GM12873 (cell line): ENCODE measurements at regions not wholly inside any gene's neighbourhood (a gene's known extent, or its start where the extent isn't known, plus 50 kb on each side); places are given as distances from the start of the nearest gene placed in this dataset.

Source experiments
- CTCF ChIP-seq: IDR thresholded peaks from 2 replicates; pipeline ENCODE4 v1.5.1; 2012; ENCODE audit warnings: low read depth, mild to moderate bottlenecking, moderate library complexity, low read length, control low read depth; ENCODE audit not compliant: insufficient read depth; ENCODE audit errors: missing control alignments

GRCh38 chr4:74529284-74530041 lies 84.5 kb downstream of the AREG start:
- TF ChIP-seq CTCF, result no peak

- peak; percentile 65 for TF ChIP-seq CTCF
Observed at GRCh38 chr4:74531963-74532794, 87.2 kb downstream of the AREG start.

GRCh38 chr4:74534121-74534520 lies 89.2 kb downstream of the AREG start:
- no peak for TF ChIP-seq CTCF

GRCh38 chr4:74534936-74535335 lies 90.0 kb downstream of the AREG start:
- TF ChIP-seq CTCF, result no peak

GRCh38 chr4:74535512-74535911 lies 90.6 kb downstream of the AREG start:
- TF ChIP-seq CTCF, result no peak

GRCh38 chr4:74536557-74536956 lies 91.6 kb downstream of the AREG start:
- no peak for TF ChIP-seq CTCF

- no peak for TF ChIP-seq CTCF
Observed at GRCh38 chr4:74537459-74537858, 92.5 kb downstream of the AREG start.
